Choroid plexus epithelial cell (primary cell): ENCODE measurements at regions not wholly inside any gene's neighbourhood (a gene's known extent, or its start where the extent isn't known, plus 50 kb on each side); places are given as distances from the start of the nearest gene placed in this dataset.

Experiments used
- DNase-seq: peaks from one replicate; pipeline ENCODE4 v3.0.0-alpha.2; 2010; ENCODE audit warnings: low read depth
- H3K4me3 ChIP-seq: 2 replicates; pipeline ENCODE4 v1.5.1; 2011; ENCODE audit warnings: low read depth, mild to moderate bottlenecking, control low read depth, low read length, moderate library complexity
- TF ChIP-seq, protein P1 (sequence below): conservative IDR thresholded peaks from 2 replicates; pipeline ENCODE4 v1.5.1; 2011; ENCODE audit warnings: low read depth, mild to moderate bottlenecking, control low read depth, inconsistent platforms, low read length, moderate library complexity

DNA sequence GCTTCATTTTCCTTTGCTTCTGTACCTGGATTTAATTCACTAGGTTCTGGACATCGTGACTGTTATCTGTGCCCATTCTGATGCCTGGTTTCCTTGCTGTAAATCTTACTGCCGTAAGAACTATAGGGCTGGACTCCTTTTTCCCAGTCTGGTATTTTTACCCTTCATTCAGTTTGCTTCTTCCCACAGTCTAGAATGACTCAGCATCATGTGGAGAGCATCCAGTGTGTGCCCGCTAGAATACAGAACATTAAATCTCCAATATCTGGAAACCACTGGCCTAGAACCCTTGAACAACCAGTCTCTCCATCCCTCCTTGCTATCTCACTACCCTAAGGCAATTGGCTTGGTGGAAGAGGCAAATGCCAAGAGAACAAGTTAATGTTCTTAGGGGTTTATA is 1075.4 kb upstream of the ZEB2 start:
- peak; percentile 56 for DNase-seq
- no peak overlapping the region for H3K4me3 ChIP-seq
- TF ChIP-seq, protein P1, sequence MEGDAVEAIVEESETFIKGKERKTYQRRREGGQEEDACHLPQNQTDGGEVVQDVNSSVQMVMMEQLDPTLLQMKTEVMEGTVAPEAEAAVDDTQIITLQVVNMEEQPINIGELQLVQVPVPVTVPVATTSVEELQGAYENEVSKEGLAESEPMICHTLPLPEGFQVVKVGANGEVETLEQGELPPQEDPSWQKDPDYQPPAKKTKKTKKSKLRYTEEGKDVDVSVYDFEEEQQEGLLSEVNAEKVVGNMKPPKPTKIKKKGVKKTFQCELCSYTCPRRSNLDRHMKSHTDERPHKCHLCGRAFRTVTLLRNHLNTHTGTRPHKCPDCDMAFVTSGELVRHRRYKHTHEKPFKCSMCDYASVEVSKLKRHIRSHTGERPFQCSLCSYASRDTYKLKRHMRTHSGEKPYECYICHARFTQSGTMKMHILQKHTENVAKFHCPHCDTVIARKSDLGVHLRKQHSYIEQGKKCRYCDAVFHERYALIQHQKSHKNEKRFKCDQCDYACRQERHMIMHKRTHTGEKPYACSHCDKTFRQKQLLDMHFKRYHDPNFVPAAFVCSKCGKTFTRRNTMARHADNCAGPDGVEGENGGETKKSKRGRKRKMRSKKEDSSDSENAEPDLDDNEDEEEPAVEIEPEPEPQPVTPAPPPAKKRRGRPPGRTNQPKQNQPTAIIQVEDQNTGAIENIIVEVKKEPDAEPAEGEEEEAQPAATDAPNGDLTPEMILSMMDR, result no peak

DNA sequence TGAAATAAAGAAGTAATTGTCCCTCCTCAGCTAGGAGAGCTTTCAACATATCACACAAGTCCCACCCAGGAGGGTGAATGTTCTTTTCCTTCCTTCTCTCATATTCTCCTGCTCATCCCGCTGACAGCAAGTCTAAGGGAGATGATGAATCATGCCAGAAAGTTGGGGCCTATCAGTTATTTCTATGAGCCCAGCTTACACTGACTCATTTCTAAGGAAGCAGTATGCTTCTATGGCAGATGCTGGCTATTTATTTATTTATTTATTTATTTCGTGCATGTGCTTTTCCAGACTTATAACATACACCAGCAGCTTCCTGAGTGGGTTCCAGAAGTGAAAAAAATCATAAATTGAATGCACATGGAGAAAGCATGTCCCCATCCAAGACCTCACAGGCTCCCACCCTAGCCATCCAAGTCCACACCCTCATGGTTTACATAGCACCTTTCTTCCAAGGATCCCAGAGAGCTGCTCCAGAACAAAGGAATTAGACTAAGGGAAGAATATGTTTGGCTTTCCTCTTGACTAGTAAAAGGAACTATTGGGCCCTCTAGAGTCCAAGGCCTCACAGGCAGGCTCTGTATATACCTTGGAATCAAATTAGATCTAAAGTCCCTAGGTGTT is 1074.2 kb upstream of the ZEB2 start:
- H3K4me3 ChIP-seq, result no peak overlapping the region
- TF ChIP-seq, protein P1, result peak; percentile 47
- DNase-seq, result peak; percentile 95

DNA sequence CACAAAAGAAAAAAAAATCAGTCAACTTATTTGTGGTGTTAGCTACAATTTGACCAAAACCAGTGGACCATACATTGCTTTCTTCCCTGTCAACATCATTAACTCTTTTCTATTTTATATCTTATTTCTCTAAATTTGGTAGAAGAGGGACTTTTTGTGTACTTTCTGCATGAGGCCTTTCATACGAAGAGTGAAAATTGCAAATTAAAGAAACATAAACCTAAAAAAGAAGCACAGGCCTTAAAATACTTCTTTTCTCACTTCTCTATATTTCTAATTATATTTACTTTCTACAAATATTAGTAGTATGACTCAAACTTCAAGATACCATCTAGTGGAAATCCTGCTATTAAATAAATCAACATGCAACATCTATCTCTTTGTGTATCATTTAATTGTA is 1073.4 kb upstream of the ZEB2 start:
- DNase-seq, result no peak
- TF ChIP-seq, protein P1, result no peak
- H3K4me3 ChIP-seq, result no peak overlapping the region

DNA sequence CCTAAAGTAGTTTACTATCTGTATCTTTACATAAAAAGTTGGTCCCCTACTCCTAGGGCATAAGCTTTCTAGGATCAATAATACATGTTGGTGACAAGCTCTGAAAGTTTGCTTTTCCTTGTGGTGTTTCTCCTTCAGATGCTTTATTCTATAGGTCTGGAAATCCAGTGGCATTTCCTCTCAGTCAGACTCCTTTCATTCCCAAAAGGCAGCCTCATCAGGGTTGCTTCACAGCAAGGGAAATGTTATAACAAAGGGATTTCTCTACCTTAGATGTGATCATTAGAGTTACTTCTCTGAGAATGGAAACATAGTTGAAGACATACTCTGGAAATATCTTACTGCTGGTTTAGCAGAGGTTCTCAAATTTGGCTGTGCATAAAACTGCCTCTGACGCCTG is 1072.4 kb upstream of the ZEB2 start:
- TF ChIP-seq, protein P1, result no peak
- DNase-seq, result no peak
- no peak overlapping the region for H3K4me3 ChIP-seq

DNA sequence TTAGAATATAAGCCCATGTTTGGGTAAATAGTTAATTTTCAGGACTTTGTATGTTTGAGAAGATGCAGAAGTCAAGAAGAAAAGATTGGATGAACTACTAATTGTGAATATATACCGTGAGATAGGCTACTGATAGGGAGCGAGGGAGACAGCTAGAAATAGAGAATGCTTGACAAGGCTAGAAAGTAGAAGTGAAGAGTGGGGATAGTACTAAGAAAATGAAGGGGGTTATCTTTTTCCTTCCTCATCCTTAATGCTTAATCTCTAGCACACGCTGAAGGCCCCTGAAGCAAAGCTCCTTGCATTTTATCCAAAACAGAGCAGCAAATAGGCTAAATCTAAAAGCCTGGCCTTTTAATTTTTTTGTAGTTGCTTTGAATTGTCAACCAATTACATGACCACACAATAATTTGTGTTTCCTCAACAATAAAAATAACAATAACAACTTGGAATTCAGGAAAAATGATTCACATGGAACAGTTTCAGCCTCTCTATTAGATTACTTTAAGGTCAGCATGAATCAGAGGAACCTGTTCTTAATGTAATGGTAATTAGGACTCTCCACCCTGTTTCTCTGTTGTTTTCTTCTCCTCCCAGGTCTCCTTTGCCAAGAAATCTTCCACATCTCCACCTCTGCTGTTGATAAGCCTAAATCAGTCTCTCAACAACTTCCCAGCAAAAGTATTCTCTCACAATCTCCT is 1071.3 kb upstream of the ZEB2 start:
- no peak for DNase-seq
- H3K4me3 ChIP-seq, result no peak overlapping the region
- TF ChIP-seq, protein P1, result no peak

DNA sequence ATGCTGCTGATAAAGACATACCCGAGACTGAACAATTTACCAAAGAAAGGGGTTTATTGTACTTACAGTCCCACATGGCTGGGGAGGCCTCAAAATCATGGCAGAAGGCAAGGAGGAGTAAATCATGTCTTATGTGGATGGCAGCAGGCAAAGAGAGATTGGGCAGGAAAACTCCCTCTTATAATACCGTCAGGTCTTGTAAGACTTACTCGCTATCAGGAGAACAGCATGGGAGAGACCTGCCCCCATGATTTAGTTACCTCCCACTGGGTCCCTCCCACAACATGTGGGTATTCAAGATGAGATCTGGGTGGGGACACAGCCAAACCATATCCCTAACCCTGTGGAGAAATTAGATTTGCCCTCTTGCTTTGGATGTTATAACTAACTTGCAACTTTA is 1068.0 kb upstream of the ZEB2 start:
- no peak for DNase-seq
- H3K4me3 ChIP-seq, result no peak overlapping the region
- TF ChIP-seq, protein P1, result no peak

DNA sequence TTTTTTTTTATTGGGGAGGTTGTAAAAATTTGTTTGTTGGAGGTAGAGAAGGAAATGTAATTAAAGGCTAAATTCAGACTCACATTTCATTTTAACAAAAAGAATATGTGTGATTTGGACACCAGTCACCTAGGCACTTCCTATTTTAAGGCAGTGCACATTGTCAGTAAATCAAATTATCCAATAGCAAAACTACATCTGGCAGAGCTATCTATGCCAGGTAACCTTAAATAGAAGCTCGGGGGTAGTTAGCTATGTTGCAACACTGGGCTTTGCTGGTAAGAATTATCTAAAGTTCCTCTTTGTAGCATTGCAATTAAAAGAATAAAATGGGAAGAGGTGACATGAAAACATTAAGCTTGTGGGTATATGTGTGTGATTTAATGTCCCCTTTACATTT is 1064.4 kb upstream of the ZEB2 start:
- H3K4me3 ChIP-seq, result no peak overlapping the region
- TF ChIP-seq, protein P1, result no peak
- DNase-seq, result no peak
